HEK293 (cell line): ENCODE measurements at regions not wholly inside any gene's neighbourhood (a gene's known extent, or its start where the extent isn't known, plus 50 kb on each side); places are given as distances from the start of the nearest gene placed in this dataset.

ENCODE experiments used
- CTCF ChIA-PET: fragments of 350-600 bp; formaldehyde crosslinking; extraction: SDS; loops from one replicate; lab custom pipeline; 2021; ENCODE audit warnings: antibody characterized with exemption; lab: Yijun Ruan, JAX
- POLR2A ChIA-PET: fragments of 300-600 bp; formaldehyde crosslinking; extraction: SDS; loops from one replicate; lab custom pipeline; 2020; ENCODE audit warnings: antibody characterized with exemption, inconsistent platforms; lab: Yijun Ruan, JAX
- H3K27ac ChIP-seq: fragments of 200-500 bp; sonication (Bioruptor generic); 2 replicates; pipeline ENCODE4 v1.5.1; 2014; ENCODE audit warnings: low read depth, low read length, control low read depth, inconsistent platforms; ENCODE audit errors: extremely low read depth
- H3K36me3 ChIP-seq, 2 experiments: fragments of 200-500 bp in 1 of 2; sonication (Bioruptor generic) in 1 of 2; 1 replicate in 1 of 2; 2 replicates in 1 of 2; pipeline ENCODE4 v1.5.1; 2014 to 2017; ENCODE audit warnings: inconsistent platforms in 2 of 2, low read length in 2 of 2; ENCODE audit not compliant: control insufficient read depth in 2 of 2, insufficient read depth in 1 of 2
- H3K4me1 ChIP-seq: fragments of 200-500 bp; sonication (Bioruptor generic); 2 replicates; pipeline ENCODE4 v1.5.1; 2014; ENCODE audit warnings: mild to moderate bottlenecking, low read length, inconsistent platforms; ENCODE audit not compliant: control insufficient read depth, insufficient read depth
- H3K4me3 ChIP-seq: 2 replicates; pipeline ENCODE4 v1.5.1; 2011; ENCODE audit warnings: low read depth, mild to moderate bottlenecking, control low read depth, low read length, moderate library complexity
- H3K9me3 ChIP-seq: fragments of 200-500 bp; sonication (Bioruptor generic); 2 replicates; pipeline ENCODE4 v1.5.1; 2014; ENCODE audit warnings: low read depth, low read length, inconsistent platforms; ENCODE audit not compliant: control insufficient read depth, insufficient read depth
- BCL11B ChIP-seq: fragments of 450-650 bp; formaldehyde crosslinking; IDR thresholded peaks from 2 replicates; pipeline ENCODE4 v1.5.1; 2016; ENCODE audit warnings: low read depth, missing biosample characterization, missing genetic modification characterization
- BCL6B ChIP-seq: fragments of 450-650 bp; formaldehyde crosslinking; IDR thresholded peaks from 2 replicates; pipeline ENCODE4 v1.5.1; 2017; ENCODE audit warnings: missing biosample characterization, missing genetic modification characterization
- GLIS1 ChIP-seq: fragments of 450-650 bp; formaldehyde crosslinking; IDR thresholded peaks from 2 replicates; pipeline ENCODE4 v1.5.1; 2016; ENCODE audit warnings: missing biosample characterization, missing genetic modification characterization
- SALL2 ChIP-seq: fragments of 450-650 bp; formaldehyde crosslinking; IDR thresholded peaks from 2 replicates; pipeline ENCODE4 v1.5.0; 2017; ENCODE audit warnings: missing biosample characterization, mild to moderate bottlenecking, missing genetic modification characterization, borderline replicate concordance
- ZBTB7A ChIP-seq: fragments of 450-650 bp; formaldehyde crosslinking; IDR thresholded peaks from 2 replicates; pipeline ENCODE4 v1.5.1; 2016; ENCODE audit warnings: low read depth, missing biosample characterization, missing genetic modification characterization
- ZNF121 ChIP-seq: fragments of 450-650 bp; formaldehyde crosslinking; IDR thresholded peaks from 2 replicates; pipeline ENCODE4 v1.5.1; 2016; ENCODE audit warnings: missing biosample characterization, missing genetic modification characterization
- ZNF175 ChIP-seq: fragments of 450-650 bp; formaldehyde crosslinking; IDR thresholded peaks from 2 replicates; pipeline ENCODE4 v1.5.1; 2016; ENCODE audit warnings: missing biosample characterization, missing genetic modification characterization
- ZNF26 ChIP-seq: fragments of 450-650 bp; formaldehyde crosslinking; IDR thresholded peaks from 2 replicates; pipeline ENCODE4 v1.5.1; 2016; ENCODE audit warnings: missing biosample characterization, missing genetic modification characterization
- ZNF274 ChIP-seq, 2 experiments: fragments of 200-500 bp in 1 of 2; fragments of 450-650 bp in 1 of 2; sonication (Bioruptor generic) in 1 of 2; formaldehyde crosslinking in 1 of 2; IDR thresholded peaks; 2 replicates each; pipeline versions ENCODE4 v1.5.1 to v1.6.1; 2014 to 2016; ENCODE audit warnings: borderline replicate concordance in 1 of 2, inconsistent platforms in 1 of 2, low read length in 1 of 2, missing biosample characterization in 1 of 2, missing genetic modification characterization in 1 of 2
- ZNF404 ChIP-seq: fragments of 450-650 bp; formaldehyde crosslinking; IDR thresholded peaks from 2 replicates; pipeline ENCODE4 v1.5.1; 2017; ENCODE audit warnings: missing biosample characterization, missing genetic modification characterization
- ZNF530 ChIP-seq: fragments of 450-650 bp; formaldehyde crosslinking; IDR thresholded peaks from 2 replicates; pipeline ENCODE4 v1.5.1; 2016; ENCODE audit warnings: low read depth, missing biosample characterization, missing genetic modification characterization
- ZNF560 ChIP-seq: fragments of 450-650 bp; formaldehyde crosslinking; IDR thresholded peaks from 2 replicates; pipeline ENCODE4 v1.5.1; 2017; ENCODE audit warnings: missing biosample characterization, missing genetic modification characterization, borderline replicate concordance
- ZNF571 ChIP-seq: fragments of 450-650 bp; formaldehyde crosslinking; IDR thresholded peaks from 2 replicates; pipeline ENCODE4 v1.5.0; 2017; ENCODE audit warnings: missing biosample characterization, missing genetic modification characterization
- ZNF623 ChIP-seq: fragments of 450-650 bp; formaldehyde crosslinking; IDR thresholded peaks from 2 replicates; pipeline ENCODE4 v1.5.1; 2016; ENCODE audit warnings: missing biosample characterization, missing genetic modification characterization
- ZNF654 ChIP-seq: fragments of 450-650 bp; formaldehyde crosslinking; IDR thresholded peaks from 2 replicates; pipeline ENCODE4 v1.5.1; 2016; ENCODE audit warnings: low read depth, missing biosample characterization, missing genetic modification characterization
- ZNF658 ChIP-seq: fragments of 450-650 bp; formaldehyde crosslinking; IDR thresholded peaks from 2 replicates; pipeline ENCODE4; 2016; ENCODE audit warnings: missing biosample characterization, missing genetic modification characterization
- ZNF664 ChIP-seq: fragments of 450-650 bp; formaldehyde crosslinking; IDR thresholded peaks from 2 replicates; pipeline ENCODE4 v1.5.1; 2016; ENCODE audit warnings: missing biosample characterization, missing genetic modification characterization
- ZNF701 ChIP-seq: fragments of 450-650 bp; formaldehyde crosslinking; IDR thresholded peaks from 2 replicates; pipeline ENCODE4 v1.5.1; 2016; ENCODE audit warnings: missing biosample characterization, missing genetic modification characterization
- ZNF768 ChIP-seq: fragments of 450-650 bp; formaldehyde crosslinking; IDR thresholded peaks from 2 replicates; pipeline ENCODE4 v1.5.1; 2018; ENCODE audit warnings: missing biosample characterization, mild to moderate bottlenecking, missing genetic modification characterization
- ZNF777 ChIP-seq: fragments of 450-650 bp; formaldehyde crosslinking; IDR thresholded peaks from 2 replicates; pipeline ENCODE4 v1.5.1; 2017; ENCODE audit warnings: missing biosample characterization, missing genetic modification characterization, borderline replicate concordance
- ZNF792 ChIP-seq: fragments of 450-650 bp; formaldehyde crosslinking; IDR thresholded peaks from 2 replicates; pipeline ENCODE4 v1.5.1; 2016; ENCODE audit warnings: missing biosample characterization, missing genetic modification characterization
- ZSCAN16 ChIP-seq: fragments of 450-650 bp; formaldehyde crosslinking; IDR thresholded peaks from 2 replicates; pipeline ENCODE4 v1.5.1; 2016; ENCODE audit warnings: missing biosample characterization, missing genetic modification characterization
- ZXDB ChIP-seq: fragments of 450-650 bp; formaldehyde crosslinking; IDR thresholded peaks from 2 replicates; pipeline ENCODE4 v1.5.1; 2016; ENCODE audit warnings: missing biosample characterization, missing genetic modification characterization
- TF ChIP-seq, protein P1 (sequence below): fragments of 450-650 bp; formaldehyde crosslinking; IDR thresholded peaks from 2 replicates; pipeline ENCODE4 v1.5.1; 2016; ENCODE audit warnings: missing biosample characterization, missing genetic modification characterization

DNA sequence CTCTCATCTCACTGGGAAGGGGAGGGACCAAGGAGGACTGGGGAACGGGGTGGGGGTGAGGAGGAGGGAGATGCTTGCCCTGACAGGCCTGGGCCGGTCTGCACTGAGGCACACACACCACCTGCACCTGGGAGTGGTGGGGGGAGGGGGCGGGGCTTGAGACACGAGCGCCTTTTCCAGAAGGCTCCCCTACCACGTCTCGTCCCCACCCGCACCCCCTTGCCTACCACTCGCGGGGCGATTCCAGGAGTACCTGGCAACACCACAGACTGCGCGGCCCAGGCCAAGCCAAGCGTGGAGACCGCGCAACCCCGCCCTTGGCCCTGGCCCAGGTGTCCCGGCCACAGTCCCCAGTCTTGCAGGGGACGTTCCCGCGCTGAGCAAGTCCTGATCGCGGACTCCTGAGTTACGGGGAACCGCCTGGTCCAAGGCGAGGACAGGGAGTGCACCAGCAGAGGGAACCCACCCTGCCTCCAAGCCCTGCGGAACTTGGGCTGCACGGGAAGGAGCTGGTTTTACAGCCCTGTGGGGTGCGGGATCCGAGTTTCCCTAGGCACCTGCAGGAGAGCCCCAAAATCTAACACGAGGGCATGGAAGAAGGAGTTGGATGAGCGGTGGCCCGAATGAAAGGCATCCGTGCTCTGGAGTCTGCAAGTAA, 68.1 kb upstream of the SH3GL3 start (continued):
- TF ChIP-seq ZNF175 (tag by site-specific recombination) (no peak), ZSCAN16 (no peak), ZBTB7A (tag by site-specific recombination) (no peak), ZNF404 (tag by site-specific recombination) (no peak)

GRCh38 chr15:83379579-83379959, 67.6 kb upstream of the SH3GL3 start:
- H3K9me3 ChIP-seq: no peaks in the 10 kb centered on the region
- no peaks in the 10 kb centered on the region for H3K36me3 ChIP-seq
- no peak overlapping the region for H3K27ac ChIP-seq
- POLR2A ChIA-PET: no interaction called here
- TF ChIP-seq ZNF792: no peak
- no peak for TF ChIP-seq ZNF274 (IDR thresholded peaks at IDR 0.05; ENCODE audit: low read length)
- TF ChIP-seq ZNF274 (tag by site-specific recombination; IDR thresholded peaks at IDR 0.05; ENCODE audit: borderline replicate concordance): no peak
- no peak for TF ChIP-seq ZNF530 (tag by site-specific recombination)
- TF ChIP-seq ZNF768 (tag by site-specific recombination): no peak
- TF ChIP-seq, all 188 proteins: peak for 0
- Histone ChIP-seq H3K4me1 (no peaks in the 10 kb centered on the region), H3K4me3 (no peak overlapping the region; the same call in 1 of the 2 replicates)
- CTCF ChIA-PET: interaction anchor here (1.2 to 3.8 kb wide), 4 partner anchors 56 to 182 kb away, joined by 5 to 63 read pairs (median 7); no protein-coding TSS in a partner anchor

GRCh38 chr15:83380059-83380458, 67.1 kb upstream of the SH3GL3 start:
- Histone ChIP-seq H3K36me3 (no peaks in the 10 kb centered on the region), H3K27ac (no peak overlapping the region), H3K4me1 (no peaks in the 10 kb centered on the region), H3K9me3 (no peaks in the 10 kb centered on the region), H3K4me3 (no peak overlapping the region)
- CTCF ChIA-PET: interaction anchor here (0.6 to 3.8 kb wide), 20 partner anchors 7 to 366 kb away, joined by 3 to 63 read pairs (median 4); no protein-coding TSS in a partner anchor
- POLR2A ChIA-PET: no interaction called here
- TF ChIP-seq ZNF658 (tag by site-specific recombination) (no peak), ZNF701 (no peak), BCL11B (no peak), ZSCAN16 (no peak), SALL2 (no peak), ZNF654 (tag by site-specific recombination) (no peak), BCL6B (no peak), ZNF560 (tag by site-specific recombination) (no peak), ZNF777 (tag by site-specific recombination) (no peak), ZXDB (tag by site-specific recombination) (no peak), GLIS1 (tag by site-specific recombination) (no peak), ZNF792 (no peak), ZNF26 (tag by site-specific recombination) (no peak), ZNF664 (no peak), ZNF571 (tag by site-specific recombination) (no peak), ZNF121 (tag by site-specific recombination) (no peak), ZNF623 (no peak)
- TF ChIP-seq, protein P1, sequence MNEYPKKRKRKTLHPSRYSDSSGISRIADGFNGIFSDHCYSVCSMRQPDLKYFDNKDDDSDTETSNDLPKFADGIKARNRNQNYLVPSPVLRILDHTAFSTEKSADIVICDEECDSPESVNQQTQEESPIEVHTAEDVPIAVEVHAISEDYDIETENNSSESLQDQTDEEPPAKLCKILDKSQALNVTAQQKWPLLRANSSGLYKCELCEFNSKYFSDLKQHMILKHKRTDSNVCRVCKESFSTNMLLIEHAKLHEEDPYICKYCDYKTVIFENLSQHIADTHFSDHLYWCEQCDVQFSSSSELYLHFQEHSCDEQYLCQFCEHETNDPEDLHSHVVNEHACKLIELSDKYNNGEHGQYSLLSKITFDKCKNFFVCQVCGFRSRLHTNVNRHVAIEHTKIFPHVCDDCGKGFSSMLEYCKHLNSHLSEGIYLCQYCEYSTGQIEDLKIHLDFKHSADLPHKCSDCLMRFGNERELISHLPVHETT (tag by site-specific recombination): no peak
